ENCODE measurements at regions not wholly inside any gene's neighbourhood (a gene's known extent, or its start where the extent isn't known, plus 50 kb on each side); places are given as distances from the start of the nearest gene placed in this dataset.
"Not testable (repeated sequence)": the region's sequence is repeated elsewhere in the genome, so short reads cannot be mapped to it uniquely, and the experiment has no call there.

GRCh38 chr14:30069536-30069935 lies 141.9 kb upstream of the PRKD1 start:
- no peak for DNase-seq (ENCODE audit: low read depth in 2 of 2)

DNA sequence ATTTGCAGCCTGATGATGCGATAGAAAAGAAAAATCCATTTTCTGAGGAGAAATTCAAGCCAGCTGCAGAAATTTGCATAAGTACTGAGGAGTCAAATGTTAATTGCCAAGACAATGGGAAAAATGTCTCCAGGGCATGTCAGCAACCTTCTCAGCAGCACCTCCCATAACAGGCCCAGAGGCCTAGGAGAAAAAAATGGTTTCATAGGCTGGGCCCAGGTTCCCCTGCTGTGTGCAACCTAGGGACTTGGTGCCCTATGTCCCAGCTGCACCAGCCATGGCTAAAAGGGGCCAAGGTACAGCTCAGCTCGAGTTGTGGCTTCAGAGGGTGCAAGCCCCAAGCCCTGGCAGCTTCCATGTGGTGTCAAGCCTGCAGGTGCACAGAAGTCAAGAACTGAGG lies 144.8 kb upstream of the PRKD1 start:
- not testable (repeated sequence) for DNase-seq (ENCODE audit: low read depth in 2 of 2)

DNA sequence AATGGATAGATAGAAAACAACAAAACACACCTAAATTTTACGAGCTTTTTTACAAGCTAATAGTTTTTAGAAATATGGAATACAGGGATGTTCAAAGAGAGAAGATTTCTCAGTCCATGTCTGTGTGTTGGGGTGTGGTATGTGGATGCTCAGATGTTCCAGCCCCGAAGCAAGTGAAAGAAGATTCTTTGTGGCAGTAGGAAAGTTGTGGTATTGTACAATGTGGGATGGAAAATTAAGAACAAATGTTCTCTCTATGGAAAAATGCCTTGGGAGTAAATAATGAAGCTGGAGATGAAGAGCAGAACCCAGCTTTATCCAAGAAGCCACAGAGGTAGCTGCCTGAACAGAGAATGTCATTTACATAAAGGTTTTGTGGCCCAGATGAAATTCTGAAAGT lies 150.3 kb upstream of the PRKD1 start:
- DNase-seq (ENCODE audit: low read depth in 2 of 2): no peak

DNA sequence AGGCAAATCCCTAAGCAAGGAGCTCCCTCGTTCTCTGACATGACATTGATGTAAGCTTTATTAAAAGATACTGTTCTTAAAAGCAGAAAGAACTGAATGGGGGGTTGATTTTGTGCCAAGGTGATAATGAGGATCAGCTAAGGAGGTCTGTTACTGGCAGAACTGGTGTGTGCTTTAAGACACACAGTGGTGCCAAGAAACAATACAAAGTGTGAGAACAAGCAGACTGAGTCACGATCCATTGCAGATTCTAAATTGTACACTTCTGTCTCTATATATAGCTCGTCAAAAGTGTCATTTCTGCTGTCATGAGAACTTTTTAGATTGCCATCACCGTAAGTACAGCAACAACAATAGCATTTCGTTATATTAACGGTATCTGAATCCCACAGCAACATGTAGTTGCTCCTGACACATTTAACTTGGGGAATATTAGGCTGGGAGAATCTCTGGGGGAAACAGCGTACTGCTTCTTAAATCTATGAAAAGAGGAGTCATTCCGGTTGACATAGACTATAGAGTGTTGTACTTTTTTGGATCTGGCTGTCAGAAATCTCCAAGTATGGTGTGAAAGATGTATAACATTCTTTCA lies 151.3 kb upstream of the PRKD1 start:
- DNase-seq (ENCODE audit: low read depth in 2 of 2): no peak

GRCh38 chr14:30082486-30082885 lies 154.8 kb upstream of the PRKD1 start:
- DNase-seq (ENCODE audit: low read depth in 2 of 2): no peak

GRCh38 chr14:30084811-30085210 lies 157.2 kb upstream of the PRKD1 start:
- no peak for DNase-seq (ENCODE audit: low read depth in 2 of 2)

GRCh38 chr14:30085943-30086342 lies 158.3 kb upstream of the PRKD1 start:
- no peak for DNase-seq (ENCODE audit: low read depth in 2 of 2)

DNA sequence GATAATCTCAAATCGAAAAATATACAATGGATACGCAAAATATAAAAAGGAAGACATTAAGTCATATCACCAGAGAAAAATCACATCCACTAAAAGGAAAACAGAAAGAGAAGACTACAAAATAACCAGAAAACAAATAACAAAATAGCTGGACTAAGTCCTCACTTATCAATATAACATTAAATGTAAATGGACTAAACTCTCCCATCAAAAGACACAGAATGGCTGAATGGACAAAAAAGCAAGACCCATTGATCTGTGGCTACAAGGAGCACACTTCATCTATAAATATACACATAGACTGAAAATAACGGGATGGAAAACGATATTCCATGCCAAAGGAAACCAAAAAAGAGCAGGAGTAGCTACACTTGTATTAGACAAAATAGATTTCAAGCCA lies 161.0 kb upstream of the PRKD1 start:
- DNase-seq (ENCODE audit: low read depth in 2 of 2): no peak

- no peak for DNase-seq (ENCODE audit: low read depth in 2 of 2)
Observed at GRCh38 chr14:30108975-30109700, 181.5 kb upstream of the PRKD1 start.

DNA sequence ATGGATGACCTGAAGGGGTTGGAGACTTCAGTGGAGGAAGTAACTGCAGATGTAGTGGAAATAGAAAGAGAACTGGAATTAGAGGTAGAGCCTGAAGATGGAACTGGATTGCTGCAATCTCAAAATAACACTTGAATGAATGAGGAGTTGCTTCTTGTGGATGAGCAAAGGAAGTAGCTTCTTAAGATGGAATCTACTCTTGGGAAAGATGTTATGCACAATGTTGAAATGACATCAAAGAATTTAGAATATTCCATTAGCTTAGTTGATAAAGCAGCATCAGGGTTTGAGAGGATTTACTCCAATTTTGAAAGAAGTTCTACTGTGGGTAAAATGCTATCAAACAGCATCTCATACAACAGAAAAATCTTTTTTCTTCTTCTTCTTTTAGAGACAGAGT lies 186.4 kb upstream of the PRKD1 start:
- DNase-seq (ENCODE audit: low read depth in 2 of 2): no peak

GRCh38 chr14:30115756-30116155 lies 188.1 kb upstream of the PRKD1 start:
- no peak for DNase-seq (ENCODE audit: low read depth in 2 of 2)

DNA sequence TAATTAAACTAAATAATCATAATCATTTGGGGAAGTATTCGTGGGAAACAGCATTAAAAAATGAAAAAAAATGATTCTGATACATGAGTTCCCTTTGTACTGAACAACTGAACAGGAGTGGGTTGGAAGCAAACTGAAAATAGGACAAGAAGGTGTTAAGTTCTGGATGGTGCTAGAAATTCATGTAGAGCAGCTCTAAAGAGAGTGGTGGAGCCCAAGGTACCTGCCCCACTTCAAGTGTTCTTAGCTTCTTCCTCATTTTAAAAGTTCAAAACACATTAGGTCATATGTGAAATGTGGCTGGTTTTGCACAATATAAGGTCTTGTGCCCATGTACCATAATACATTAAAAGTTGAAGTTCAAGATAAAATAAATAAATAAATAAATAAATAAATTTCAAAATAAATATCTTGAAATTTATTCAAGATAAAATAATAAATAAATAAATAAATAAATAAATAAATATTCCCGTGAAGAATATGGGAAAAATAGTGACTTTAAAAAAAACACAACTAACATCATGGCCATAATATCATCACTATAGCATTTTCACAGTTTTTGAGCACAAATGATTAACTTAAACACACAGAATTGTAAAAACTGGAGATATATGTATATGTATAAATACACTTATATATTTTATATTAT lies 191.5 kb upstream of the PRKD1 start:
- DNase-seq (ENCODE audit: low read depth in 2 of 2): no peak

- no peak for DNase-seq (ENCODE audit: low read depth in 2 of 2)
Observed at GRCh38 chr14:30125322-30125979, 197.8 kb upstream of the PRKD1 start.

GRCh38 chr14:30129807-30130206 lies 202.2 kb upstream of the PRKD1 start:
- DNase-seq (ENCODE audit: low read depth in 2 of 2): no peak

DNA sequence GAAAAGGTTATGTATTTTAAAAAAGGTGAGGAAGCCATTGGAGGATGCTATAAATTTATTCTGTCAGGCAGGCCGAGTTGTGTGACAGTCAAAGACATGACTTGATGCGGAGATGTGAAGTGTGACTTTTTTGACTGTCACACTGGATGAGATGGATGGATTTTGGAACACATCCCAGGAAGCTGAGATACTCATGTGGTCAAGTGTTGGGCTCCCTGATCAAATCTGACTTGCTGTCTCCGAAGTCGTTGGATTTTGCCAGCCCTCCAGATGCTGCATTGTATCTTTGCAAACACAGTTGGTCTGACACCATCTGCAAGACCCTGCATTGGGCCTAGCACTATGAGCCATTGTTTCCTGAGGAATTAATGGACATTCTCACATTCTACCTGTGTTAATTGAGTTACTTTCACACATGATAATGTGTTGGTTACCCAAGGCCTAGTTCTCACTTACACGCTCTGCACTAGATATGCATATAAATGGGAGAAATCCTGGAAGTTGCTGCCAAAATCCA lies 204.0 kb upstream of the PRKD1 start:
- DNase-seq (ENCODE audit: low read depth in 2 of 2): no peak

GRCh38 chr14:30132196-30132595 lies 204.5 kb upstream of the PRKD1 start:
- no peak for DNase-seq (ENCODE audit: low read depth in 2 of 2)

- no peak for DNase-seq (ENCODE audit: low read depth in 2 of 2)
Observed at GRCh38 chr14:30134936-30135335, 207.3 kb upstream of the PRKD1 start.

- DNase-seq (ENCODE audit: low read depth in 2 of 2): no peak
Observed at GRCh38 chr14:30138567-30138966, 210.9 kb upstream of the PRKD1 start.

DNA sequence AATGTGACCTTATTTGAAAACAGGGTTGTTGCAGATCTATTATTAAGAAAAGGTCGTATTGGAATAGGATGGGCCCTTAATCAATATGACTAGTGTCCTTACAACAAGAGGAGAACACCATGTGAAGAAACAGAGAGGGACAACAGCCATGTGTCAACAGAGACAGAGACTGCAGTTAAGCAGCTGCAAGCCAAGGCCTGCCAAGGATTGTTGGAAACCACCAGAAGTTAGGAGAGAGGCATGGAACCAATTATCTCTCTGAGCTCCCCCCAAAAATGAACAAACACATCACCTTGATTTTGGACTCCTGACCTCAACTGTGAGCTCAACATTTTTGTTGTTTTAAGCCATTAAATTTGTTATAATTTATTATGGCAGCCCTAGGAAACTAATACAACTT lies 214.6 kb upstream of the PRKD1 start:
- no peak for DNase-seq (ENCODE audit: low read depth in 2 of 2)

DNA sequence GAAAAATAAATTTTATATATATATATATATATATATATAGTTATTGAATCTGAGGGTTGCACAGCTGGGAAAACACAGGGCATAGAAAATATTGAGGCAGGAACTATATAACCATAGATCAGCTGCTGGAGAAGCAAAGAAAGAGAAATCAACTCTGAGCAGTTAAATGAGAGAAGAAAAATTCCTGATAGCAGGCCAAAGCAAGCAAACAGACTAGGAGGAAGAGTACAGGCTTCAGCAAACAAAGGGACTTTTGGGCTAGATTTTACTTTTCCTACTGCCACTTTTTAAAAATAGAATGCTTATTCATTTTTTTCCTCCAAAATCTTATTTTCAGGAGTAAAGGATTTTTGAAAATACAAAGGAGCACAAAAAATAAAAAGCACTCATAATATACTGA lies 216.0 kb upstream of the PRKD1 start:
- DNase-seq (ENCODE audit: low read depth in 2 of 2): no peak

GRCh38 chr14:30153717-30154116 lies 226.1 kb upstream of the PRKD1 start:
- DNase-seq (ENCODE audit: low read depth in 2 of 2): no peak

DNA sequence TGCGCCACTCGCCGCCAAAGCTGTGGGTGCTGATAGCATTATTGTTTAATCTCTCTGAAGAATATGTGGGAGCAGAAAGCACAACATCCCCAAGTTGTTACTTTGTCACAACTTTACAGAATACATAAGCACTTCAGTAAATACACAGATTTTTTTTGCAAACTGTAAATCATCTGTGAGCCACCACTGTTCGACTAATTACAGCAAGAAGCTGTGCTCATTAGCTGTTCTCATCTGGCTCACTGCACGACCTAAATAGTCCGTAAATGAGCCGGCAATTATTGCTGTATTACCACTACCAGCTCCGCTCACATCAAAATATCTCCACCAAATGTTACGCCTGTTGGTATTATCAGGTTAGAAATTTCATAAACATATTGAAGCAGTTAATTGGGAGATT lies 228.9 kb upstream of the PRKD1 start:
- no peak for DNase-seq (ENCODE audit: low read depth in 2 of 2)

All from dermis microvascular lymphatic vessel endothelial cell (primary cell).